Hepatocyte (in vitro differentiated cells): ENCODE measurements at regions not wholly inside any gene's neighbourhood (a gene's known extent, or its start where the extent isn't known, plus 50 kb on each side); places are given as distances from the start of the nearest gene placed in this dataset.

Experiments used
- CTCF ChIP-seq: fragments of 200-600 bp; sonication (generic); IDR thresholded peaks from 2 replicates; pipeline ENCODE4 v1.5.1; 2016; ENCODE audit warnings: antibody characterized with exemption, mild to moderate bottlenecking; ENCODE audit not compliant: poor library complexity
- EZH2 ChIP-seq: fragments of 200-600 bp; sonication (generic); IDR thresholded peaks from 2 replicates; pipeline ENCODE4 v1.6.1; 2016; ENCODE audit warnings: antibody characterized with exemption, mild to moderate bottlenecking, borderline replicate concordance

- TF ChIP-seq CTCF = no peak
- TF ChIP-seq EZH2 = no peak
Observed at GRCh38 chr1:95731466-95731865, 497.5 kb downstream of the RWDD3 start.
